ENCODE measurements at regions not wholly inside any gene's neighbourhood (a gene's known extent, or its start where the extent isn't known, plus 50 kb on each side); places are given as distances from the start of the nearest gene placed in this dataset.
"Not testable (repeated sequence)": the region's sequence is repeated elsewhere in the genome, so short reads cannot be mapped to it uniquely, and the experiment has no call there.

DNA sequence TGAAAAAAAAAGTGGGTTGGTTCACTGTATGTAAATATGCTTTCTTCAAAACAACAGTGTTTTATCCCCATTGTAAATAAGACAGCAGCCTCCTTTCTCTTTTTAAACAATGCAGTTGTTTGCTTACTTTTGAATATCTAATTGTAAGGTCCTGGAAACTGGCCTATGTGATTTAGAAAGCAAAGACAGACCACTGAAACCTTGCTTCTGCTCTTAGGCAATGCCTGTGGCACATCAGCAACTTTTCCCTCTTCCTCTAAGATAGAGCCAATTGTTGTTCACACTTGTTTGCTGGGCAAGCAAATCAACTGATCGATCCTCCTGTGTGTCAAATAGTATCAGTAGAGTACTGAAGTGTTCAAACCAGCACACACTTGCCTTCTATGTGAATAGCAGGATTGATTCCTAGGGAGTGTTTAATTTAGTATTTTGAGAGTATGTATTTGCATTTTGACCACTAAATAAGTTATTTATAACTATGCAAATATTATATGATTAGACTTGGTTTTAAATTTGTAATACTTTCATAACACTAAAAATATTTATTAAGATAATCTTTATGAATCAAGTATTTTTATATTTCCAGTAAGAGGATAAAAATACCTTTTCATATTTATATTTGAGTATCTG, 55.4 kb upstream of the GRPR start:
- no peak for DNase-seq
- Mint-ChIP-seq H3K27ac (no peak overlapping the region), H3K4me1 (no peaks in the 10 kb centered on the region), H3K9me3 (ENCODE audit: low read depth) (no peaks in the 10 kb centered on the region), H3K4me3 (no peak overlapping the region), H3K36me3 (no peaks in the 10 kb centered on the region), H3K27me3 (peaks cover 1% of the 10 kb centered on the region)
- CTCF ChIA-PET = no interaction called here
- no peak for ATAC-seq

DNA sequence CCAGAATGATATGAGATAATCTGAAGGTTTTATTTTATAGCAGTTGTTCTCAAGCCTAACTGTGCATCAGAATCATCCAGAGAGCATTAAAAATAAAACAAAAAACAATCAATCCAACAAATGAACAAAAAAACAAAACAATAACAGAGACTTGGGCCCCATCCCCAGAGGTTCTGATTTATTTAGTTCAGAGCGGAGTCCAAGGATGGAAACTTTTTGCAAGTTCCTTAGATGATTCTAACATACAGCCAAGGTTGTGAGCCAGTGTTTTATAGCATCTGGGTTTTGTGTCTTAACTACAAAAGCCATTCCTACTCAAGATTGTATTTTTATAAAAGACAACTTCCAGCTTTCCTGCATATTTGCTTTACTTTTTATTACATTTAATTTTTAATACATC, 59.4 kb upstream of the GRPR start:
- peaks cover 4% of the 10 kb centered on the region for H3K27me3 Mint-ChIP-seq
- no peaks in the 10 kb centered on the region for H3K36me3 Mint-ChIP-seq
- H3K4me3 Mint-ChIP-seq = no peak overlapping the region
- ATAC-seq = no peak
- CTCF ChIA-PET = no interaction called here
- H3K9me3 Mint-ChIP-seq (ENCODE audit: low read depth) = no peaks in the 10 kb centered on the region
- no peaks in the 10 kb centered on the region for H3K4me1 Mint-ChIP-seq
- DNase-seq = no peak
- H3K27ac Mint-ChIP-seq = no peak overlapping the region

DNA sequence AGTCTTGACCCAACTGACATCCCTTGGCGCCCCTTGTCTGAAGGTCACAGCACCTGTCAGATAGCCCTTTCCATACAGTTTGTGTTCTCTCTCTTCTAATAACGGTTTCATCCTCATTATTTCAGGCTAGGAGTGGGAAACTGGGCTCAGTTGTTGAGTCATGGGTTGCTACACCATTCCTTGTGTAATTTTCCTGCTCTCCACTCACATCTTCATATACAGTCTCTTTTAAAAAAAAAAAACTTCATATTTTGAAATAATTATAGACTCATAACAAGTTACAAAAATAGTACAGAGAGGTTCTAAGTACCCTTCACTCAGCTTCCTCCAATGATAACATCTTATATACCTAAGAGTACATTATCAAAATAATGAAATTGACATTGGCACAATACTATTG, 60.2 kb upstream of the GRPR start:
- Mint-ChIP-seq H3K4me3 (no peak overlapping the region), H3K4me1 (no peaks in the 10 kb centered on the region), H3K27ac (no peak overlapping the region), H3K27me3 (peaks cover 4% of the 10 kb centered on the region), H3K36me3 (no peaks in the 10 kb centered on the region), H3K9me3 (ENCODE audit: low read depth) (no peaks in the 10 kb centered on the region)
- ATAC-seq (no peak), DNase-seq (no peak)
- CTCF ChIA-PET = no interaction called here

DNA sequence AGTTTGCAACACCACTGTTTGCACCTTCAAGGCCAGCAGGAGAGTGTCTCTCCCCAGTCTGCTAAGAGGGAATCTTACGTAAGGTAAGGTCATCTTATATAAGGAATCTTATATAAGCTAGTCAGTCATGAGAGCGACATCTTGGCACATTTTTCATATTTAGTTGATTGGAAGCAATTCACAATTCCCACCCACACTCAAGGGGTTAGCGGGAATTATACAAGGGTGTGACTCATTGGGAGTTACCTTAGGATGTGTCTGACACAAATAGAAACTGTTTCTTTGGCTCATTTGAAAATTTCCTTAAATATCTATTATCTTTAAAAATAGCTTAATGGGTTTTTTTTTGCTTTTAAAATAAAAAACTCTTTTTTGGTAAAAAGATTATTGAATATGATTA, 62.1 kb upstream of the GRPR start:
- H3K4me1 Mint-ChIP-seq = no peaks in the 10 kb centered on the region
- no peak overlapping the region for H3K4me3 Mint-ChIP-seq
- H3K27me3 Mint-ChIP-seq = peaks cover 4% of the 10 kb centered on the region
- no peak for ATAC-seq
- no peak overlapping the region for H3K27ac Mint-ChIP-seq
- no peaks in the 10 kb centered on the region for H3K9me3 Mint-ChIP-seq (ENCODE audit: low read depth)
- DNase-seq = no peak
- no peaks in the 10 kb centered on the region for H3K36me3 Mint-ChIP-seq
- CTCF ChIA-PET = no interaction called here

DNA sequence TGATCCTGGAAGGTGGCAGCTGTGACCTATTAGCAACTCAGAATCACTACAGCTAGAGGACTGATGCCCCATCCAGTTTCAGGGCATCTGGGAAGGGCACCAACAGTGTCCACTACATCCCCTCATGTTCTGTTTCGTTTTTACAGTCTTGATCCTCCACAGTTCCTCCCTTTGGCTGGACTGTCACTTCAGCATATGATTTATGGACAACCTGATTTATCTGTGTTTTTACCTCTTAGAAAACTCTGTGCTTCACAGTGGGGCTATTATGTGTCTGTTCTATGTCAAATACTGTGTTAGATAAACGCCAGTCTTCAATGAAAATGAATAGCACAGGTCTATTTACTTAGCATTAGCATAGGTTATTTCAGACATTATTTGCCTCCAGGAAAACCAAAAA, 63.1 kb upstream of the GRPR start:
- Mint-ChIP-seq H3K4me1 (no peaks in the 10 kb centered on the region), H3K27ac (no peak overlapping the region), H3K36me3 (no peaks in the 10 kb centered on the region), H3K4me3 (no peak overlapping the region), H3K9me3 (ENCODE audit: low read depth) (no peaks in the 10 kb centered on the region), H3K27me3 (peaks cover 4% of the 10 kb centered on the region)
- DNase-seq (no peak), ATAC-seq (no peak)
- CTCF ChIA-PET = no interaction called here

DNA sequence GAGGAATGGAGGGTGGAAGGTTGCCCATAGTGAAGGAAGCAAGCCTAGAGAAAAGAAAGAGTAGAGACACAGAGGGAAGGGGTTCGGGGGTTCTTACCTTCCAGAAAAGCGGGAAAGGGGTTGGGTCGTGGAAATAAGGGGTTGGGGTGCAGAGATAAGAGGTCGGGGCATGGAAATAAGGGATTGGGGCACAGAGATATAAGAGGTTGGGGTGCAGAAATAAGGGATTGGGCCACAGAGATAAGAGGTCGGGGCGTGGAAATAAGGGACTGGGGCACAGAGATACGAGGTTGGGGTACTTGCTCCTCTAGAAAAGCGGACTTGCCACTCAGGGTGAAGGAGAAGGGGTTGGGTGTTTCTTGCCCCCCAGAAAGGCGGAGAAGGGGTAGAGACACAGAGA, 74.2 kb upstream of the GRPR start:
- H3K9me3 Mint-ChIP-seq (ENCODE audit: low read depth); DNase-seq; CTCF ChIA-PET; H3K36me3 Mint-ChIP-seq; H3K4me1 Mint-ChIP-seq; ATAC-seq; H3K27me3 Mint-ChIP-seq; H3K27ac Mint-ChIP-seq; H3K4me3 Mint-ChIP-seq: not testable (repeated sequence)

DNA sequence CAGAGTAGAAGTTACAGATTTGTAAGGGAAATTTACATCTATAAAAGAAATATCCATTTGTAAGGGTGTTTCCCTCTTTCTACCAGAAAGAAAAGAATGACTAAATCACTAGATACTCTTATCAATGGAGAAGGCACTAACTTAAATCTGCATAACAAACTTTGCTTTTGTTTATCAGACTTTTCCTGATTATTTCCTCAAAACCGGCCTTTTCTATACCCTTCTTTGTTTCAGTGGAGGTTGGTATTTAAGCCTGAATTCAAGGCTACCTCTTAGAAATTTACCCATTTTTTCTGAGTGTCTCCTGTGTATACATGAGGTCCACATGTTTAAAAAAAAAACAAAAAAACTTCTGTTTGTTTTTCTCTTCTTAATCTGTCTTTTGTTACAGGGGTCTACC, 80.4 kb upstream of the GRPR start:
- Mint-ChIP-seq H3K27me3 (peaks cover 6% of the 10 kb centered on the region), H3K4me1 (peaks cover 8% of the 10 kb centered on the region), H3K27ac (no peak overlapping the region), H3K36me3 (no peaks in the 10 kb centered on the region), H3K4me3 (no peak overlapping the region), H3K9me3 (ENCODE audit: low read depth) (no peaks in the 10 kb centered on the region)
- ATAC-seq = no peak
- CTCF ChIA-PET = no interaction called here
- no peak for DNase-seq

DNA sequence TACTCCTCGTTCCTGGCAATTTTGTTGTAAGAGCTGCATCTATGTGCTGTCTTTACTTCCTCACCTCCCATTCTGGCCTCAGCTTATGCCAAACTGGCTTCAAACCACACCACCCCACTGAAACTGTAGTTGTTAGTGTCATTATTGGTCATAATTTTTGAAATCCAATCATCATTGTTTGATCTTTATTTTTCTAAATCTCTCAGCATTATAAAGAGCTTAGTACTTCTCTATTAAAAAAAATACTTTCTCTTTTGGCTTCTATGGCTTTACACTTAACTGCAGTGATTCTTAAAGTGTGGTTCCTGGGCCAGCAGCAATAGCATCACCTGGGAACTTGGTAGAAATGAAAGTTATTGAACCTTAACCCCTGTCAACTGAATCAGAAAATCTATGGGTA, 83.5 kb upstream of the GRPR start:
- no peaks in the 10 kb centered on the region for H3K9me3 Mint-ChIP-seq (ENCODE audit: low read depth)
- no peak for ATAC-seq
- no peaks in the 10 kb centered on the region for H3K36me3 Mint-ChIP-seq
- no peak for DNase-seq
- no peak overlapping the region for H3K4me3 Mint-ChIP-seq
- CTCF ChIA-PET = no interaction called here
- H3K27ac Mint-ChIP-seq = no peak overlapping the region
- H3K4me1 Mint-ChIP-seq = peaks cover 8% of the 10 kb centered on the region
- peaks cover 8% of the 10 kb centered on the region for H3K27me3 Mint-ChIP-seq

DNA sequence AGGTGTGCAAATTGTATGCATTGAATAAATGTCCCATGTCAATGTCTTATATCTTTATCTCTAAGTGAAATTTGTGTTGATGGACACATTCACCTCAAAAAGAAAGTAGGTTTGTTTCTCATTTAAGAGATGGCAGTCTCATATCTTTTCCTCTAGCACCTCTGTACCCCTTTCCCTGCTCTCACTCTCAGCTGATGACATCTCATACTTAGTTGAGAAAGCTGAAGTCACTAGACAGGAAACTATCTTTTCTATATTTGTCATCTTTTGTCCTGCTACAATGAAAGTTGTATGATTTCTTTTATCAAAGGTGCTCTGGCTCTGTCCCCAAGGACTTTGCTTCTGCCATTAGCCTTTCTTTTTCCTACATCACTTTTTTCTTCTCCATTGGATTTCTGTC, 84.0 kb upstream of the GRPR start:
- Mint-ChIP-seq H3K9me3 (ENCODE audit: low read depth) (no peaks in the 10 kb centered on the region), H3K27ac (no peak overlapping the region), H3K4me1 (peaks cover 8% of the 10 kb centered on the region), H3K27me3 (peaks cover 8% of the 10 kb centered on the region), H3K36me3 (no peaks in the 10 kb centered on the region), H3K4me3 (no peak overlapping the region)
- DNase-seq = no peak
- ATAC-seq = no peak
- CTCF ChIA-PET = no interaction called here

DNA sequence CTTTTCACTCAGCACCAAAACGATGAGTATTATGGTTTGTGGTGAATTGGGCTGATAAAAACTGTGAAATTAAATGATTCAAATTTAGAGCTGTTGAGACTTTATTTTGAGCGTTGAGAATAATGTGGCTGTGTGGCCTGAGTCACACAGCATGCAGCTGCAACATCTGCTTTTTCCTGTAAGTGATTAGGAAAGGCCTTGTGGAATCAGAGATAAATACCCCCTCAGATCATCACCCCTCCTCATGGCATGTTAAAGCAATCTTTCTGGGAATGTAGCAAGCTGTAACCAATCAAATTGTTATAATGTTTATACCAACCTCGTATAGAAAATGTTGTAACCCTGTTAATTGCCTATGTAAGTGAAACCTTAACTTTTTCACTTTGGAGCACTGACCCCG, 90.0 kb upstream of the GRPR start:
- no peaks in the 10 kb centered on the region for H3K9me3 Mint-ChIP-seq (ENCODE audit: low read depth)
- no peaks in the 10 kb centered on the region for H3K4me1 Mint-ChIP-seq
- no peak for DNase-seq
- peaks cover 7% of the 10 kb centered on the region for H3K27me3 Mint-ChIP-seq
- CTCF ChIA-PET = no interaction called here
- ATAC-seq = no peak
- no peaks in the 10 kb centered on the region for H3K36me3 Mint-ChIP-seq
- no peak overlapping the region for H3K27ac Mint-ChIP-seq
- H3K4me3 Mint-ChIP-seq = no peak overlapping the region

DNA sequence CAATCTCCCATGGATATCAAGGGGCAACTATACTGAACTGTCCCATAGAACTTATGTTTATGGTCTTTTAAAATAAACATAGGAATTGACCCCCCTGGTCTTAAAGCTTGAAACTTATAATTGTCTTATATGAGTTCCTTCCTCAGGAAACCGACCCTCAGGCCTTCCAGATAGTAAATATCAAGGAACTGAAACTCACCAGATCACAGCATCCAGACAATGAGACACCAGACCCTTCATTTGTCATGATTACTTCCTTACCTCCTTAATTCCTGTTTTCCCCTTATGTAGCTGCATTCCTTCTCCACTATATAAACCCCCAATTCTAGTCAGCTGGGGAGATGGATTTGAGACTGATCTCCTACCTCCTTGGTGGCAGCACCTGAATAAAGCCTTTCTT, 94.8 kb upstream of the GRPR start:
- CTCF ChIA-PET = no interaction called here
- DNase-seq (no peak), ATAC-seq (no peak)
- Mint-ChIP-seq H3K27ac (no peak overlapping the region), H3K27me3 (peaks cover 2% of the 10 kb centered on the region), H3K9me3 (ENCODE audit: low read depth) (no peaks in the 10 kb centered on the region), H3K36me3 (no peaks in the 10 kb centered on the region), H3K4me3 (no peak overlapping the region), H3K4me1 (peaks cover 10% of the 10 kb centered on the region)

DNA sequence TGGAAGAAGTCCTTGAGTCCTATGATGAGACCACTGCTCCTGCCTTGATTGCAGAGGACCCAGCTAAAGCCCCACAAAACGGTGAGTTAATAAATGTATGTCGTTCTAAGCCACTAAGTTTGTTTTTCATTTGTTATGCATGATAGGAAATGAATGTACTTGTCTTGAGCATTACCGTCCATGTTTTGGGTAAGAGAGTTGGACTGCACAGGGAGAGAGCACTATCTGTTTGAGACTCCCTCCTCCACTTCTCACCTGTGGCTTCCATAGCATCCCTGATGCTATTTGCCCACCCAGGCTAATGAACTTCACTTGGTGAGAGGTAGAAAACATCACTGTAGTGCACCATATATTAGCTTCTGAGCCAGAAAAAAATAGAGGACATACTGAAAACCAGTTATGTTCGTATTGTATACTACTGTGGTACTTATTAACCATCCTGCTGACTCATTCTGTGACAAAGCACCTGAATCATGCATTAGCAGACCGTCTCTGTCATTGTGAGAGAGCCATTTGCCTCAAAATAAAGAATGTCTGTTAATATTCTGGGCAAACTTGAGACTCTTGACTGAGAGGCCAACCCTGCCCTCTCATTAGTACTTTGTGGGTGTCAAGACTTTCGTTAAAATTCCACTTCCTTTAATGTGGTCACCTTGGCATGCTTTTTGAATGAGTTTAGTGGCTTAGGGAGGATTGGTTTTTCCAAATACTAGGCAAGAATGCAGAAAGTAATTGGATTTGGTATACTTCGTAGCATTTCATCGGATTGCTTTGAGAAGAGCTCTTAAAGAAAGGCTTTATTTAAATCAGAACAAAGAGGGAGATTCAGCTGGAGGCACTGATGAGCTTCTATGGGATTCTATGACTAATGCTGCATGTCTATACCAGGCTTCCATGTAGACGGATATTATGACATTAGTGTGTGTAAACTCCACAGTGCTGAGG, 99.3 kb upstream of the GRPR start:
- H3K27me3 Mint-ChIP-seq = peaks cover 5% of the 10 kb centered on the region
- DNase-seq (no peak), ATAC-seq (peak; percentile 49)
- no peak overlapping the region for H3K4me3 Mint-ChIP-seq
- H3K9me3 Mint-ChIP-seq (ENCODE audit: low read depth) = no peaks in the 10 kb centered on the region
- CTCF ChIA-PET = no interaction called here
- no peak overlapping the region for H3K27ac Mint-ChIP-seq
- H3K36me3 Mint-ChIP-seq = no peaks in the 10 kb centered on the region
- peaks cover 13% of the 10 kb centered on the region for H3K4me1 Mint-ChIP-seq

DNA sequence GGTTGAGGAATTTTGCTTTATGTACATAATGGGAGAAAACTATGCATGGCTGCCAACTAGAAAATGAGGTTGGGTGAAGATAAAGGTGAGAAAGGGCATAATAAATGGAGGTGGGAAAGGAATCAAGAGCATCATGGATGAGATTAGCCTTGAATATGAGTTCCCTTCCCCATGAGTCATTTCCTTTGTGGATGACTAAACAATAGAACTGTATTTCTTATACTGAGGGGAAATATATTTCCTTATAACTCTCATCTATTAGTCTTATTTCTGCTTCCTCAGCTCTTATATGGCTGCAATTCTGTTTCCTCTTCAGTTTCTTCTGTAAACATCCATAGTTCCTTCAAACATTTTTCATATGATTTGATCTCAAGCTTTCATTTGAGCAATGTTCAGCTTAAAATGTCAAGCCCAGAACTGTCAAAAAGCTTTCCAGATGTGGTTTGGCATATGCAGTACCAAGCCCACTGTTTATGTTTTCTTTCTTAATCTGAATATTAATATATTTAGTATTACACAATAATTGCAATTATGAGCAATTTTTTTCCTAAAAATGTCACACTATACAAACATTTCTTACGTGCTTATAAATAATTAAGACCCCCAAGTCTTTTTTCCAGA, 100.7 kb upstream of the GRPR start:
- Mint-ChIP-seq H3K4me3 (no peak overlapping the region), H3K36me3 (no peaks in the 10 kb centered on the region), H3K4me1 (peaks cover 13% of the 10 kb centered on the region), H3K27ac (no peak overlapping the region), H3K27me3 (peaks cover 8% of the 10 kb centered on the region), H3K9me3 (ENCODE audit: low read depth) (no peaks in the 10 kb centered on the region)
- ATAC-seq (no peak), DNase-seq (no peak)
- CTCF ChIA-PET = no interaction called here

DNA sequence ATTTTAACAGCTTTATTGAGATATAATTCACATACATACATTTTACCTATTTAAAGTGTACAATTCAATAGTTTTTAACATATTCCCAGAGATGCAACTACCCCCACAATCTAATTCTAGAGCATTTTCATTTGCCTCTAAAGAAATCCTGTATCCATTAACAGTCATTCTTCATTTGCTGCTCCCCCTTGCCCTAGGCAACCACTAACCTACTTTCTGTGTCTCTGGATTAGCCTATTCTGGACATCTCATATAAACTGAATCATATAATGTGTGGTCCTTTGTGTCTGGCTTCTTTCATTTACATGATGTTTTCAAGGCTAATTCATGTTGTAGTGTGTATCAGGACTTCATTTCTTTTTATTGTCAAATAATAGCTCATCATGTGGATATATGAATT, 105.1 kb upstream of the GRPR start:
- no peak overlapping the region for H3K27ac Mint-ChIP-seq
- no peaks in the 10 kb centered on the region for H3K9me3 Mint-ChIP-seq (ENCODE audit: low read depth)
- H3K4me3 Mint-ChIP-seq = no peak overlapping the region
- H3K4me1 Mint-ChIP-seq = peaks cover 3% of the 10 kb centered on the region
- H3K27me3 Mint-ChIP-seq = peaks cover 8% of the 10 kb centered on the region
- H3K36me3 Mint-ChIP-seq = no peaks in the 10 kb centered on the region
- ATAC-seq (no peak), DNase-seq (no peak)
- CTCF ChIA-PET = no interaction called here
